GM12878 (cell line): ENCODE measurements at regions not wholly inside any gene's neighbourhood (a gene's known extent, or its start where the extent isn't known, plus 50 kb on each side); places are given as distances from the start of the nearest gene placed in this dataset.

Experiments
- ATAC-seq: fragments of 200-7000 bp; cut with Tn5 transposase; 3 replicates; pipeline ENCODE4 v1.9.1; 2020; ENCODE audit warnings: mild to moderate bottlenecking, moderate library complexity
- BruUV-seq: library from RNA; stranded (reverse); fragments of 400-500 nt; replicated peaks from 2 replicates; lab custom pipeline; 2021; lab: Mats Ljungman, UMichigan
- CTCF ChIA-PET: fragments of 300-600 bp; sonication (Branson Sonifier 250); formaldehyde crosslinking; extraction: SDS; loops from one replicate; lab custom pipeline; 2021; ENCODE audit warnings: inconsistent platforms; lab: Yijun Ruan, JAX
- POLR2A ChIA-PET: fragments of 350-600 bp; formaldehyde crosslinking; extraction: SDS; loops from one replicate; lab custom pipeline; 2021; ENCODE audit warnings: inconsistent platforms; lab: Charles Lee
- RAD21 ChIA-PET: fragments of 300-600 bp; sonication (Branson Sonifier 250); formaldehyde crosslinking; loops from one replicate; lab custom pipeline; 2023; ENCODE audit warnings: antibody characterized with exemption; ENCODE audit not compliant: unreplicated experiment; lab: Charles Lee
- SMC1A ChIA-PET: fragments of 300-600 bp; sonication (Branson Sonifier 250); formaldehyde crosslinking; loops from one replicate; lab custom pipeline; 2023; ENCODE audit not compliant: unreplicated experiment, uncharacterized antibody; lab: Charles Lee
- DNase-seq: peaks from one replicate; pipeline ENCODE4 v3.0.0-alpha.2; 2011; ENCODE audit warnings: low read depth, low spot score
- FAIRE-seq: peaks from 3 replicates; lab custom pipeline; 2011; peaks lifted over from hg19 to GRCh38; lab: Jason Lieb, UNC
- H2AFZ ChIP-seq: 2 replicates; pipeline ENCODE4 v1.6.0; 2011; ENCODE audit warnings: low read depth, low read length, control low read depth; ENCODE audit not compliant: control insufficient read depth
- H3K27ac ChIP-seq: 2 replicates; pipeline ENCODE4 v1.5.1; 2011; ENCODE audit warnings: control low read depth; ENCODE audit not compliant: control insufficient read depth, insufficient read depth
- H3K27me3 ChIP-seq, 2 experiments: replicated peaks in 1 of 2; 2 replicates each; pipeline versions ENCODE4 v1.6.0 to v1.6.1; 2011; ENCODE audit warnings: low read length in 1 of 2; ENCODE audit not compliant: control insufficient read depth in 2 of 2, insufficient read depth in 2 of 2
- H3K36me3 ChIP-seq, 2 experiments: 2 replicates each; pipeline ENCODE4 v1.5.1; 2011; ENCODE audit warnings: low read length in 1 of 2; ENCODE audit not compliant: control insufficient read depth in 2 of 2, insufficient read depth in 2 of 2
- H3K4me1 ChIP-seq: 2 replicates; pipeline ENCODE4 v1.6.1; 2011; ENCODE audit warnings: mild to moderate bottlenecking, low read length, moderate library complexity, mixed read lengths; ENCODE audit not compliant: control insufficient read depth, insufficient read depth
- H3K4me2 ChIP-seq: 2 replicates; pipeline ENCODE4 v1.6.0; 2011; ENCODE audit warnings: control low read depth; ENCODE audit not compliant: control insufficient read depth, insufficient read depth
- H3K4me3 ChIP-seq: fragments of 200-600 bp; sonication (generic); 2 replicates; pipeline ENCODE4 v1.5.1; 2016
- H3K79me2 ChIP-seq: 2 replicates; pipeline ENCODE4 v1.6.0; 2011; ENCODE audit warnings: low read length; ENCODE audit not compliant: control insufficient read depth, insufficient read depth
- H3K9ac ChIP-seq: 2 replicates; pipeline ENCODE4 v1.8.0; 2011; ENCODE audit warnings: low read length, control low read depth, mixed read lengths; ENCODE audit not compliant: control insufficient read depth, insufficient read depth
- H3K9me3 ChIP-seq: replicated peaks from 3 replicates; pipeline ENCODE4 v1.5.1; 2011; ENCODE audit warnings: mild to moderate bottlenecking, low read length; ENCODE audit not compliant: control insufficient read depth, insufficient read depth
- H4K20me1 ChIP-seq: 2 replicates; pipeline ENCODE4 v1.6.0; 2011; ENCODE audit not compliant: control insufficient read depth, insufficient read depth
- EED ChIP-seq: sonication (generic); IDR thresholded peaks from 2 replicates; pipeline ENCODE4 v1.6.1; 2016; ENCODE audit warnings: antibody characterized with exemption, low read depth
- PAX8 ChIP-seq: fragments of 450-650 bp; IDR thresholded peaks from 2 replicates; pipeline ENCODE4 v1.6.1; 2017; ENCODE audit warnings: mild to moderate bottlenecking, moderate library complexity
- POLR2AphosphoS2 ChIP-seq: IDR thresholded peaks from 2 replicates; pipeline ENCODE4 v1.6.1; 2011; ENCODE audit warnings: low read depth, mild to moderate bottlenecking, low read length, improper control_type of control experiment, moderate library complexity
- POU2F2 ChIP-seq: IDR thresholded peaks from 3 replicates; pipeline ENCODE4 v1.6.1; 2011; ENCODE audit warnings: low read depth, mild to moderate bottlenecking, low read length, borderline replicate concordance
- RB1 ChIP-seq: fragments of 450-650 bp; formaldehyde crosslinking; IDR thresholded peaks from 2 replicates; pipeline ENCODE4 v1.6.1; 2017; ENCODE audit warnings: mild to moderate bottlenecking, borderline replicate concordance
- in situ Hi-C: fragments of 300-500 bp; cut with MboI; formaldehyde crosslinking; loops from 9 replicates; pipeline ENCODE4 v1.14.3; 2018; ENCODE audit warnings: mixed read lengths
- intact Hi-C: fragments of 100-400 bp; cut with micrococcal nuclease; formaldehyde crosslinking; loops from one replicate; pipeline ENCODE4 v1.14.2; 2022; ENCODE audit not compliant: unreplicated experiment
- TF ChIP-seq, protein P1 (sequence below): fragments of 450-650 bp; IDR thresholded peaks from 2 replicates; pipeline ENCODE4 v1.6.1; 2017; ENCODE audit warnings: borderline replicate concordance
- TF ChIP-seq, protein P2 (sequence below): fragments of 450-650 bp; IDR thresholded peaks from 2 replicates; pipeline ENCODE4 v1.6.1; 2017; ENCODE audit warnings: antibody characterized with exemption, mild to moderate bottlenecking, moderate library complexity
- TF ChIP-seq, protein P3 (sequence below): fragments of 450-650 bp; IDR thresholded peaks from 2 replicates; pipeline ENCODE4 v1.6.1; 2017; ENCODE audit warnings: mild to moderate bottlenecking, moderate library complexity

DNA sequence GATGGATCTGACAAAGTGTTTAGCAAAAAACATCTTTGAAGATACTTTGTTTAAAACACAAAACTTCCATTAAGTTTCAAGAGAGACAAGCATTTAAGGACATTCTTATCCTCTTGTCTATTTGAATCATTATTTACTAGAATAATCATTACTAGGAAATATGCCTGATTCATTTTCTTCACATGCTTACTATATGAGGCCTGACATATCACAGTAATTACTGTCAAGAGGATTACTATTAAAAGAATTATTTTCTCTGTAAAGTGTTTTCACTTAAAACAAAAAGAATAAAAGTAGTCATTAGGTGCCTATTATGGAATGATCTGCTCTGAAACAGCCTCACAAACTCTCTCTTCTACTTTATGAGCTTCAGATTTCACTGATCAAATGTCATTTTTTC, 402.1 kb upstream of the MGAT4C start:
- Histone ChIP-seq H3K36me3 (no peaks in the 10 kb centered on the region), H3K4me2 (no peak overlapping the region), H3K79me2 (no peaks in the 10 kb centered on the region), H3K9me3 (no peaks in the 10 kb centered on the region), H4K20me1 (no peaks in the 10 kb centered on the region), H3K27me3 (no peaks in the 10 kb centered on the region), H2AFZ (no peak overlapping the region), H3K4me3 (no peak overlapping the region), H3K9ac (no peak overlapping the region), H3K27ac (no peak overlapping the region), H3K4me1 (no peaks in the 10 kb centered on the region)
- ATAC-seq (no peak), DNase-seq (no peak), FAIRE-seq (no peak)
- ChIA-PET SMC1A (no interaction called here), POLR2A (no interaction called here), RAD21 (no interaction called here), CTCF (no interaction called here)
- intact Hi-C loops (no loop called here), in situ Hi-C loops (no loop called here)
- BruUV-seq: no TSS peak
- TF ChIP-seq PAX8: no peak
- TF ChIP-seq, protein P1, sequence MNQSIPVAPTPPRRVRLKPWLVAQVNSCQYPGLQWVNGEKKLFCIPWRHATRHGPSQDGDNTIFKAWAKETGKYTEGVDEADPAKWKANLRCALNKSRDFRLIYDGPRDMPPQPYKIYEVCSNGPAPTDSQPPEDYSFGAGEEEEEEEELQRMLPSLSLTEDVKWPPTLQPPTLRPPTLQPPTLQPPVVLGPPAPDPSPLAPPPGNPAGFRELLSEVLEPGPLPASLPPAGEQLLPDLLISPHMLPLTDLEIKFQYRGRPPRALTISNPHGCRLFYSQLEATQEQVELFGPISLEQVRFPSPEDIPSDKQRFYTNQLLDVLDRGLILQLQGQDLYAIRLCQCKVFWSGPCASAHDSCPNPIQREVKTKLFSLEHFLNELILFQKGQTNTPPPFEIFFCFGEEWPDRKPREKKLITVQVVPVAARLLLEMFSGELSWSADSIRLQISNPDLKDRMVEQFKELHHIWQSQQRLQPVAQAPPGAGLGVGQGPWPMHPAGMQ: no peak
- TF ChIP-seq, protein P2, sequence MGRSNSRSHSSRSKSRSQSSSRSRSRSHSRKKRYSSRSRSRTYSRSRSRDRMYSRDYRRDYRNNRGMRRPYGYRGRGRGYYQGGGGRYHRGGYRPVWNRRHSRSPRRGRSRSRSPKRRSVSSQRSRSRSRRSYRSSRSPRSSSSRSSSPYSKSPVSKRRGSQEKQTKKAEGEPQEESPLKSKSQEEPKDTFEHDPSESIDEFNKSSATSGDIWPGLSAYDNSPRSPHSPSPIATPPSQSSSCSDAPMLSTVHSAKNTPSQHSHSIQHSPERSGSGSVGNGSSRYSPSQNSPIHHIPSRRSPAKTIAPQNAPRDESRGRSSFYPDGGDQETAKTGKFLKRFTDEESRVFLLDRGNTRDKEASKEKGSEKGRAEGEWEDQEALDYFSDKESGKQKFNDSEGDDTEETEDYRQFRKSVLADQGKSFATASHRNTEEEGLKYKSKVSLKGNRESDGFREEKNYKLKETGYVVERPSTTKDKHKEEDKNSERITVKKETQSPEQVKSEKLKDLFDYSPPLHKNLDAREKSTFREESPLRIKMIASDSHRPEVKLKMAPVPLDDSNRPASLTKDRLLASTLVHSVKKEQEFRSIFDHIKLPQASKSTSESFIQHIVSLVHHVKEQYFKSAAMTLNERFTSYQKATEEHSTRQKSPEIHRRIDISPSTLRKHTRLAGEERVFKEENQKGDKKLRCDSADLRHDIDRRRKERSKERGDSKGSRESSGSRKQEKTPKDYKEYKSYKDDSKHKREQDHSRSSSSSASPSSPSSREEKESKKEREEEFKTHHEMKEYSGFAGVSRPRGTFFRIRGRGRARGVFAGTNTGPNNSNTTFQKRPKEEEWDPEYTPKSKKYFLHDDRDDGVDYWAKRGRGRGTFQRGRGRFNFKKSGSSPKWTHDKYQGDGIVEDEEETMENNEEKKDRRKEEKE: no peak
- TF ChIP-seq EED: no peak
- TF ChIP-seq, protein P3, sequence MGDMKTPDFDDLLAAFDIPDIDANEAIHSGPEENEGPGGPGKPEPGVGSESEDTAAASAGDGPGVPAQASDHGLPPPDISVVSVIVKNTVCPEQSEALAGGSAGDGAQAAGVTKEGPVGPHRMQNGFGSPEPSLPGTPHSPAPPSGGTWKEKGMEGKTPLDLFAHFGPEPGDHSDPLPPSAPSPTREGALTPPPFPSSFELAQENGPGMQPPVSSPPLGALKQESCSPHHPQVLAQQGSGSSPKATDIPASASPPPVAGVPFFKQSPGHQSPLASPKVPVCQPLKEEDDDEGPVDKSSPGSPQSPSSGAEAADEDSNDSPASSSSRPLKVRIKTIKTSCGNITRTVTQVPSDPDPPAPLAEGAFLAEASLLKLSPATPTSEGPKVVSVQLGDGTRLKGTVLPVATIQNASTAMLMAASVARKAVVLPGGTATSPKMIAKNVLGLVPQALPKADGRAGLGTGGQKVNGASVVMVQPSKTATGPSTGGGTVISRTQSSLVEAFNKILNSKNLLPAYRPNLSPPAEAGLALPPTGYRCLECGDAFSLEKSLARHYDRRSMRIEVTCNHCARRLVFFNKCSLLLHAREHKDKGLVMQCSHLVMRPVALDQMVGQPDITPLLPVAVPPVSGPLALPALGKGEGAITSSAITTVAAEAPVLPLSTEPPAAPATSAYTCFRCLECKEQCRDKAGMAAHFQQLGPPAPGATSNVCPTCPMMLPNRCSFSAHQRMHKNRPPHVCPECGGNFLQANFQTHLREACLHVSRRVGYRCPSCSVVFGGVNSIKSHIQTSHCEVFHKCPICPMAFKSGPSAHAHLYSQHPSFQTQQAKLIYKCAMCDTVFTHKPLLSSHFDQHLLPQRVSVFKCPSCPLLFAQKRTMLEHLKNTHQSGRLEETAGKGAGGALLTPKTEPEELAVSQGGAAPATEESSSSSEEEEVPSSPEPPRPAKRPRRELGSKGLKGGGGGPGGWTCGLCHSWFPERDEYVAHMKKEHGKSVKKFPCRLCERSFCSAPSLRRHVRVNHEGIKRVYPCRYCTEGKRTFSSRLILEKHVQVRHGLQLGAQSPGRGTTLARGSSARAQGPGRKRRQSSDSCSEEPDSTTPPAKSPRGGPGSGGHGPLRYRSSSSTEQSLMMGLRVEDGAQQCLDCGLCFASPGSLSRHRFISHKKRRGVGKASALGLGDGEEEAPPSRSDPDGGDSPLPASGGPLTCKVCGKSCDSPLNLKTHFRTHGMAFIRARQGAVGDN: no peak
- no peak for TF ChIP-seq RB1
- no peak for TF ChIP-seq POU2F2
- TF ChIP-seq POLR2AphosphoS2: no peak
